Heart left ventricle (tissue), 16 donors: ENCODE measurements at regions not wholly inside any gene's neighbourhood (a gene's known extent, or its start where the extent isn't known, plus 50 kb on each side); places are given as distances from the start of the nearest gene placed in this dataset.

Experiments used
- ATAC-seq, 4 donors: fragments of 200-7000 bp; cut with Tn5 transposase; one replicate each; pipeline ENCODE4 v1.9.1; 2020 to 2022; ENCODE audit warnings: moderate library complexity in 4 of 4, mild to moderate bottlenecking in 3 of 4, moderate number of reproducible peaks in 1 of 4
- DNase-seq, 5 donors: peaks; one replicate each; pipeline ENCODE4 v3.0.0-alpha.2; 2020
- H3K27ac ChIP-seq, 12 donors: fragments of 200-600 bp; sonication (generic) in 4 of 12; one replicate each; pipeline versions ENCODE4 v1.5.0 to v1.8.0; 2016 to 2022; ENCODE audit warnings: mild to moderate bottlenecking in 2 of 12
- H3K27me3 ChIP-seq, 9 donors: fragments of 200-600 bp; sonication (generic) in 2 of 9; one replicate each; pipeline versions ENCODE4 v1.5.1 to v1.8.0; 2016 to 2022; ENCODE audit warnings: mild to moderate bottlenecking in 3 of 9
- H3K36me3 ChIP-seq, 9 donors: fragments of 200-600 bp; sonication (generic) in 2 of 9; one replicate each; pipeline versions ENCODE4 v1.5.0 to v1.8.0; 2018 to 2022; ENCODE audit warnings: mild to moderate bottlenecking in 2 of 9
- H3K4me1 ChIP-seq, 12 donors: fragments of 200-600 bp; sonication (generic) in 4 of 12; one replicate each; pipeline versions ENCODE4 v1.5.0 to v1.8.0; 2016 to 2022; ENCODE audit warnings: mild to moderate bottlenecking in 3 of 12
- H3K4me3 ChIP-seq, 12 donors: fragments of 200-600 bp; sonication (generic) in 4 of 12; one replicate each; pipeline versions ENCODE4 v1.5.0 to v1.8.0; 2017 to 2022; ENCODE audit warnings: mild to moderate bottlenecking in 9 of 12, moderate library complexity in 4 of 12
- H3K9me3 ChIP-seq, 12 donors: fragments of 200-600 bp; sonication (generic) in 4 of 12; one replicate each; pipeline versions ENCODE4 v1.5.0 to v1.8.0; 2016 to 2022; ENCODE audit warnings: mild to moderate bottlenecking in 1 of 12
- CTCF ChIP-seq, 12 donors: fragments of 200-600 bp; sonication (generic) in 4 of 12; IDR thresholded peaks; one replicate each; pipeline versions ENCODE4 v1.5.0 to v1.8.0; 2018 to 2022; ENCODE audit warnings: antibody characterized with exemption in 12 of 12, mild to moderate bottlenecking in 5 of 12
- POLR2A ChIP-seq, 2 donors: fragments of 450-650 bp; IDR thresholded peaks; one replicate each; pipeline ENCODE4 v1.6.1; 2017; ENCODE audit warnings: antibody characterized with exemption in 2 of 2, mild to moderate bottlenecking in 2 of 2, moderate library complexity in 2 of 2
- WGBS, 4 donors: extraction: QIAGEN DNeasy Blood & Tissue Kit in 2 of 4; methylation state at CpG; one replicate each; pipeline versions ENCODE4 v1.1.5 to v1.1.7; 2013 to 2018; 5-methylcytosine and 5-hydroxymethylcytosine counted together
- intact Hi-C, 10 donors: fragments of 100-400 bp; cut with DNase I; formaldehyde crosslinking; loops; one replicate each; pipeline versions ENCODE4 v1.11.1 to v1.14.2; 2022
- donor health status: ischemic (EF 13 %, LVEDD 7.1; RV severe dilation, severe dysfunction).
- donor health status: healthy with polysubstance abuse.
- donor health status: DM: no; HTN: yes; CAD: no.
- donor health status: DM: no; HTN: no; CAD: no.
- donor health status: ischemic (EF 25% LVEDD 6.9; RV normal size, moderate dysfunction).
- donor health status: ischemic (EF 25% LVEDD 5.7; RV mildly dilated, moderate dysfunction).
- donor health status: healthy.
- donor health status: DM: yes; HTN: yes; CAD: no.
- donor health status: ischemic (EF 35%, LVEDD 5.7; RV mildly dilated, moderate dysfunction).
- donor health status: nonischemic (EF 11% LVEDD 7.7; RV severe dilation, severe dysfunction).
- donor health status: DM: yes; HTN: yes; CAD: no.
- donor health status: PGD.
- donor health status: ischemic (EF 29% LVEDD 5.4; RV normal size, mild dysfunction).
- donor health status: nonischemic (EF 23%, LVEDD 6.1; RV moderate dilation, normal function).

- no peak for ATAC-seq
- intact Hi-C loops: no loop called here
- Histone ChIP-seq H3K27me3 (peaks cover 0 to 5% (median 0%) of the 10 kb centered on the region in 9 donors), H3K4me1 (peaks cover 0 to 24% (median 0%) of the 10 kb centered on the region in 12 donors), H3K36me3 (no peaks in the 10 kb centered on the region), H3K27ac (no peak overlapping the region), H3K9me3 (peaks cover 0 to 9% (median 0%) of the 10 kb centered on the region in 12 donors), H3K4me3 (no peak overlapping the region)
- 91 to 93% (median 93%) methylated on average over 7 of the region's 7 CpGs for WGBS, 4 donors
- no peak for DNase-seq
- TF ChIP-seq CTCF (IDR thresholded peaks at IDR 0.05) (no peak), POLR2A (IDR thresholded peaks at IDR 0.05) (no peak)
Observed at GRCh38 chr16:79444572-79444971, 156.0 kb downstream of the MAF start.

GRCh38 chr16:79439901-79440300 lies 160.6 kb downstream of the MAF start:
- Histone ChIP-seq H3K4me3 (no peak overlapping the region), H3K27me3 (no peaks in the 10 kb centered on the region), H3K4me1 (peaks cover 0 to 44% (median 11%) of the 10 kb centered on the region in 12 donors), H3K27ac (no peak overlapping the region), H3K9me3 (no peaks in the 10 kb centered on the region), H3K36me3 (no peaks in the 10 kb centered on the region)
- no peak for DNase-seq
- TF ChIP-seq CTCF (IDR thresholded peaks at IDR 0.05): no peak
- ATAC-seq: peak in 1 of 4 donors; percentile 42
- WGBS, 4 donors: 80 to 92% (median 87%) methylated on average over 2 of the region's 2 CpGs
- intact Hi-C loops: no loop called here

GRCh38 chr16:79437764-79438751 lies 162.5 kb downstream of the MAF start:
- DNase-seq (peak in 2 of 5 donors; percentile 57 to 67), ATAC-seq (peak; percentile 56 to 88 (median 79))
- intact Hi-C loops: no loop called here
- H3K36me3 ChIP-seq: no peaks in the 10 kb centered on the region
- 24 to 34% (median 29%) methylated on average over 27 to 31 of the region's 31 CpGs for WGBS, 4 donors
- peak overlapping the region in 8 of 12 donors; percentile 29 to 65 (median 46) for H3K27ac ChIP-seq
- H3K9me3 ChIP-seq: no peaks in the 10 kb centered on the region
- no peaks in the 10 kb centered on the region for H3K27me3 ChIP-seq
- peak overlapping the region in 9 of 12 donors; percentile 8 to 42 (median 24) for H3K4me3 ChIP-seq
- no peak for TF ChIP-seq POLR2A (IDR thresholded peaks at IDR 0.05)
- no peak for TF ChIP-seq CTCF (IDR thresholded peaks at IDR 0.05)
- H3K4me1 ChIP-seq: peaks cover 0 to 44% (median 11%) of the 10 kb centered on the region in 12 donors

GRCh38 chr16:79436885-79437284 lies 163.7 kb downstream of the MAF start:
- H3K36me3 ChIP-seq: no peaks in the 10 kb centered on the region
- no peak overlapping the region for H3K27ac ChIP-seq
- H3K4me3 ChIP-seq: no peak overlapping the region
- TF ChIP-seq CTCF (IDR thresholded peaks at IDR 0.05): no peak
- no peak for TF ChIP-seq POLR2A (IDR thresholded peaks at IDR 0.05)
- H3K27me3 ChIP-seq: no peaks in the 10 kb centered on the region
- 86 to 96% (median 94%) methylated on average over 5 of the region's 5 CpGs for WGBS, 4 donors
- ATAC-seq: no peak
- H3K4me1 ChIP-seq: peaks cover 0 to 44% (median 11%) of the 10 kb centered on the region in 12 donors
- intact Hi-C loops: no loop called here
- DNase-seq: no peak
- H3K9me3 ChIP-seq: no peaks in the 10 kb centered on the region
